C4-2B (cell line): ENCODE measurements at regions not wholly inside any gene's neighbourhood (a gene's known extent, or its start where the extent isn't known, plus 50 kb on each side); places are given as distances from the start of the nearest gene placed in this dataset.

ENCODE experiments used
- H3K27ac ChIP-seq: fragments of 450-650 bp; 2 replicates; pipeline ENCODE4 v1.5.1; 2017
- CTCF ChIP-seq: fragments of 450-650 bp; conservative IDR thresholded peaks from 2 replicates; pipeline ENCODE4 v1.5.1; 2017; ENCODE audit warnings: mild to moderate bottlenecking
- ZFX ChIP-seq: fragments of 450-650 bp; IDR thresholded peaks from 2 replicates; pipeline ENCODE4 v1.6.1; 2017

- no peak overlapping the region for H3K27ac ChIP-seq
- TF ChIP-seq CTCF (no peak), ZFX (no peak)
Observed at GRCh38 chr18:78900938-78901909, 78.4 kb upstream of the SALL3 start.

GRCh38 chr18:78901923-78902794, 77.5 kb upstream of the SALL3 start:
- no peak overlapping the region for H3K27ac ChIP-seq
- TF ChIP-seq CTCF (no peak), ZFX (no peak)

GRCh38 chr18:78902795-78903435, 76.7 kb upstream of the SALL3 start:
- no peak for TF ChIP-seq CTCF
- TF ChIP-seq ZFX, result no peak

GRCh38 chr18:78903436-78904178, 76.0 kb upstream of the SALL3 start:
- no peak overlapping the region for H3K27ac ChIP-seq
- no peak for TF ChIP-seq ZFX

More at GRCh38 chr18:78902795-78903435, 76.7 kb upstream of the SALL3 start:
- no peak overlapping the region for H3K27ac ChIP-seq

- no peak overlapping the region for H3K27ac ChIP-seq
- TF ChIP-seq CTCF (no peak), ZFX (no peak)
Observed at GRCh38 chr18:78904179-78904531, 75.5 kb upstream of the SALL3 start.

- no peak overlapping the region for H3K27ac ChIP-seq
- no peak for TF ChIP-seq CTCF
- no peak for TF ChIP-seq ZFX
Observed at GRCh38 chr18:78905334-78905733, 74.3 kb upstream of the SALL3 start.

GRCh38 chr18:78906066-78906465, 73.6 kb upstream of the SALL3 start:
- TF ChIP-seq ZFX (no peak), CTCF (no peak)
- no peak overlapping the region for H3K27ac ChIP-seq
